ENCODE measurements at regions not wholly inside any gene's neighbourhood (a gene's known extent, or its start where the extent isn't known, plus 50 kb on each side); places are given as distances from the start of the nearest gene placed in this dataset.

GRCh38 chr7:46833197-46833596, 748.7 kb downstream of the TNS3 start:
- intact Hi-C loops (cut with DNase I), result no loop called here
- DNase-seq (no peak), ATAC-seq (ENCODE audit: poor library complexity) (no peak)

GRCh38 chr7:46832136-46832535, 749.8 kb downstream of the TNS3 start:
- DNase-seq, result no peak
- no peak for ATAC-seq (ENCODE audit: poor library complexity)
- intact Hi-C loops (cut with DNase I), result no loop called here

- intact Hi-C loops (cut with DNase I), result no loop called here
- ATAC-seq (ENCODE audit: poor library complexity) (no peak), DNase-seq (no peak)
Observed at GRCh38 chr7:46819819-46820218, 762.1 kb downstream of the TNS3 start.

GRCh38 chr7:46814516-46815250, 767.2 kb downstream of the TNS3 start:
- DNase-seq, result no peak
- intact Hi-C loops (cut with DNase I), result no loop called here
- ATAC-seq (ENCODE audit: poor library complexity), result no peak

- DNase-seq, result no peak
- ATAC-seq (ENCODE audit: poor library complexity), result peak; percentile 53
- intact Hi-C loops (cut with DNase I), result no loop called here
Observed at GRCh38 chr7:46812101-46812675, 769.7 kb downstream of the TNS3 start.

- peak; percentile 48 for DNase-seq
- ATAC-seq (ENCODE audit: poor library complexity), result peak; percentile 94
- intact Hi-C loops (cut with DNase I), result no loop called here
Observed at GRCh38 chr7:46811529-46811928, 770.4 kb downstream of the TNS3 start.

- intact Hi-C loops (cut with DNase I), result no loop called here
- DNase-seq (no peak), ATAC-seq (ENCODE audit: poor library complexity) (peak; percentile 13)
Observed at GRCh38 chr7:46810986-46811385, 770.9 kb downstream of the TNS3 start.

- ATAC-seq (ENCODE audit: poor library complexity), result no peak
- intact Hi-C loops (cut with DNase I), result no loop called here
Observed at GRCh38 chr7:46809886-46810285, 772.0 kb downstream of the TNS3 start.

GRCh38 chr7:46806856-46807255, 775.1 kb downstream of the TNS3 start:
- no peak for DNase-seq
- ATAC-seq (ENCODE audit: poor library complexity), result no peak
- intact Hi-C loops (cut with DNase I), result no loop called here

More at GRCh38 chr7:46809886-46810285, 772.0 kb downstream of the TNS3 start:
- no peak for DNase-seq

- intact Hi-C loops (cut with DNase I), result no loop called here
- DNase-seq (no peak), ATAC-seq (ENCODE audit: poor library complexity) (no peak)
Observed at GRCh38 chr7:46802479-46802878, 779.4 kb downstream of the TNS3 start.

GRCh38 chr7:46791188-46791587, 790.7 kb downstream of the TNS3 start:
- intact Hi-C loops (cut with DNase I), result no loop called here
- no peak for ATAC-seq (ENCODE audit: poor library complexity)
- no peak for DNase-seq

GRCh38 chr7:46786995-46787394, 794.9 kb downstream of the TNS3 start:
- no peak for ATAC-seq (ENCODE audit: poor library complexity)
- DNase-seq, result no peak
- intact Hi-C loops (cut with DNase I), result no loop called here

- ATAC-seq (ENCODE audit: poor library complexity), result no peak
- no peak for DNase-seq
- intact Hi-C loops (cut with DNase I), result no loop called here
Observed at GRCh38 chr7:46786221-46786954, 795.5 kb downstream of the TNS3 start.

- intact Hi-C loops (cut with DNase I), result no loop called here
- DNase-seq, result no peak
- no peak for ATAC-seq (ENCODE audit: poor library complexity)
Observed at GRCh38 chr7:46784732-46785131, 797.2 kb downstream of the TNS3 start.

GRCh38 chr7:46781901-46782439, 799.9 kb downstream of the TNS3 start:
- intact Hi-C loops (cut with DNase I), result no loop called here
- no peak for DNase-seq
- ATAC-seq (ENCODE audit: poor library complexity), result no peak

- ATAC-seq (ENCODE audit: poor library complexity), result no peak
- DNase-seq, result no peak
- intact Hi-C loops (cut with DNase I), result no loop called here
Observed at GRCh38 chr7:46776790-46777189, 805.1 kb downstream of the TNS3 start.

- intact Hi-C loops (cut with DNase I), result no loop called here
- DNase-seq, result no peak
- no peak for ATAC-seq (ENCODE audit: poor library complexity)
Observed at GRCh38 chr7:46775776-46776175, 806.1 kb downstream of the TNS3 start.

- DNase-seq, result no peak
- intact Hi-C loops (cut with DNase I), result no loop called here
- no peak for ATAC-seq (ENCODE audit: poor library complexity)
Observed at GRCh38 chr7:46775020-46775419, 806.9 kb downstream of the TNS3 start.

GRCh38 chr7:46774515-46774914, 807.4 kb downstream of the TNS3 start:
- intact Hi-C loops (cut with DNase I), result no loop called here
- DNase-seq (peak; percentile 64), ATAC-seq (ENCODE audit: poor library complexity) (peak; percentile 84)

GRCh38 chr7:46772776-46773175, 809.1 kb downstream of the TNS3 start:
- DNase-seq (no peak), ATAC-seq (ENCODE audit: poor library complexity) (peak; percentile 52)
- intact Hi-C loops (cut with DNase I), result no loop called here
